SK-N-SH (cell line): ENCODE measurements at regions not wholly inside any gene's neighbourhood (a gene's known extent, or its start where the extent isn't known, plus 50 kb on each side); places are given as distances from the start of the nearest gene placed in this dataset.

Experiments used
- CTCF ChIA-PET: fragments of 300-600, 350-600 bp; formaldehyde crosslinking; extraction: SDS; loops from one replicate; lab custom pipeline; 2021; lab: Yijun Ruan, JAX
- POLR2A ChIA-PET: fragments of 350-600 bp; sonication (Branson Sonifier 250); formaldehyde crosslinking; extraction: SDS; loops from one replicate; lab custom pipeline; 2020; ENCODE audit warnings: antibody characterized with exemption, inconsistent platforms; lab: Yijun Ruan, JAX
- DNase-seq: peaks from one replicate; pipeline ENCODE4 v3.0.0; 2012
- H2AFZ ChIP-seq: fragments of 200-600 bp; sonication (generic); 2 replicates; pipeline ENCODE4 v1.8.1; 2016; ENCODE audit warnings: antibody characterized with exemption, mild to moderate bottlenecking, low read depth
- H3F3A ChIP-seq: fragments of 200-600 bp; sonication (generic); replicated peaks from 2 replicates; pipeline ENCODE3; 2016; ENCODE audit warnings: antibody characterized with exemption, mild to moderate bottlenecking; ENCODE audit not compliant: insufficient read depth
- H3K27ac ChIP-seq, 2 experiments: fragments of 200-500 bp in 1 of 2; fragments of 200-600 bp in 1 of 2; sonication (Bioruptor generic) in 1 of 2; sonication (generic), shearing (Covaris generic) in 1 of 2; 2 replicates each; pipeline versions ENCODE4 v1.5.1 to v1.6.1; 2014 to 2016; ENCODE audit warnings: low read depth in 2 of 2, inconsistent platforms in 1 of 2, low read length in 1 of 2, mild to moderate bottlenecking in 1 of 2, mixed read lengths in 1 of 2
- H3K27me3 ChIP-seq: fragments of 200-600 bp; sonication (generic), shearing (Covaris generic); 2 replicates; pipeline ENCODE4 v1.6.1; 2016; ENCODE audit warnings: mixed run types; ENCODE audit not compliant: insufficient read depth
- H3K36me3 ChIP-seq, 2 experiments: fragments of 200-500 bp in 1 of 2; fragments of 200-600 bp in 1 of 2; sonication (Bioruptor generic) in 1 of 2; sonication (generic) in 1 of 2; replicated peaks in 1 of 2; 2 replicates each; pipeline versions ENCODE3 to v1.5.1; 2014 to 2016; ENCODE audit warnings: low read length in 1 of 2, mild to moderate bottlenecking in 1 of 2; ENCODE audit not compliant: insufficient read depth in 2 of 2, control insufficient read depth in 1 of 2
- H3K4me1 ChIP-seq, 2 experiments: fragments of 200-500 bp in 1 of 2; fragments of 200-600 bp in 1 of 2; sonication (Bioruptor generic) in 1 of 2; sonication (generic), shearing (Covaris generic) in 1 of 2; 2 replicates each; pipeline versions ENCODE4 v1.5.1 to v1.6.1; 2014 to 2016; ENCODE audit warnings: low read depth in 1 of 2, low read length in 1 of 2, mixed run types in 1 of 2; ENCODE audit not compliant: insufficient read depth in 2 of 2, control insufficient read depth in 1 of 2
- H3K4me2 ChIP-seq: fragments of 200-600 bp; sonication (generic), shearing (Covaris generic); 2 replicates; pipeline ENCODE4 v1.6.1; 2017; ENCODE audit warnings: mixed run types
- H3K4me3 ChIP-seq, 2 experiments: fragments of 200-500 bp in 1 of 2; fragments of 200-600 bp in 1 of 2; sonication (Bioruptor generic) in 1 of 2; sonication (generic), shearing (Covaris generic) in 1 of 2; 2 replicates each; pipeline versions ENCODE4 v1.5.1 to v1.8.1; 2014 to 2016; ENCODE audit warnings: low read depth in 2 of 2, inconsistent platforms in 1 of 2, low read length in 1 of 2, mild to moderate bottlenecking in 1 of 2, mixed read lengths in 1 of 2, moderate library complexity in 1 of 2
- H3K79me2 ChIP-seq: fragments of 200-600 bp; sonication (generic); 2 replicates; pipeline ENCODE4 v1.8.1; 2017; ENCODE audit warnings: mild to moderate bottlenecking; ENCODE audit not compliant: insufficient read depth
- H3K9ac ChIP-seq: fragments of 200-600 bp; sonication (generic); 2 replicates; pipeline ENCODE4 v1.6.1; 2017; ENCODE audit warnings: mixed run types
- H3K9me2 ChIP-seq: fragments of 200-600 bp; sonication (generic); 2 replicates; pipeline ENCODE4 v1.6.1; 2017; ENCODE audit warnings: mixed run types
- H3K9me3 ChIP-seq: fragments of 200-600 bp; sonication (generic); 2 replicates; pipeline ENCODE4 v1.6.1; 2017; ENCODE audit warnings: mixed run types, mild to moderate bottlenecking, moderate library complexity
- H4K20me1 ChIP-seq: fragments of 200-600 bp; sonication (generic); 2 replicates; pipeline ENCODE4 v1.6.1; 2017; ENCODE audit warnings: mild to moderate bottlenecking, mixed run types; ENCODE audit not compliant: insufficient read depth
- CHD2 ChIP-seq: fragments of 150-350 bp; IDR thresholded peaks from 2 replicates; pipeline ENCODE4 v1.6.1; 2018; ENCODE audit warnings: low read length; ENCODE audit not compliant: partially characterized antibody
- FOSL2 ChIP-seq: IDR thresholded peaks from 2 replicates; pipeline ENCODE4 v1.4.0; 2012; ENCODE audit warnings: low read depth, mild to moderate bottlenecking, moderate library complexity, borderline replicate concordance
- FOXJ3 ChIP-seq: sonication (generic); formaldehyde crosslinking; IDR thresholded peaks from 2 replicates; pipeline ENCODE4 v1.5.1; 2020; ENCODE audit warnings: mild to moderate bottlenecking, missing genetic modification reagents
- FOXM1 ChIP-seq: IDR thresholded peaks from 2 replicates; pipeline ENCODE4 v1.4.0; 2012; ENCODE audit warnings: low read depth, mild to moderate bottlenecking
- GABPA ChIP-seq: IDR thresholded peaks from 2 replicates; pipeline ENCODE4 v1.4.0; 2012; ENCODE audit warnings: low read depth, mild to moderate bottlenecking
- GATA2 ChIP-seq: sonication (generic); formaldehyde crosslinking; IDR thresholded peaks from 2 replicates; pipeline ENCODE4 v1.5.0; 2020; ENCODE audit warnings: mild to moderate bottlenecking, missing genetic modification reagents
- IRF3 ChIP-seq: fragments of 150-350 bp; IDR thresholded peaks from 2 replicates; pipeline ENCODE4 v1.6.1; 2016; ENCODE audit warnings: mild to moderate bottlenecking, low read depth, low read length
- MEF2A ChIP-seq: IDR thresholded peaks from 2 replicates; pipeline ENCODE4 v1.4.0; 2012; ENCODE audit warnings: low read depth, borderline replicate concordance
- MXI1 ChIP-seq: IDR thresholded peaks from 2 replicates; pipeline ENCODE4 v1.6.1; 2012; ENCODE audit warnings: mild to moderate bottlenecking, low read depth, low read length, improper control_type of control experiment
- NRF1 ChIP-seq: IDR thresholded peaks from 2 replicates; pipeline ENCODE4 v1.6.1; 2012; ENCODE audit warnings: low read depth, mild to moderate bottlenecking, low read length
- POLR2AphosphoS5 ChIP-seq: IDR thresholded peaks from 2 replicates; pipeline ENCODE4 v1.6.1; 2012; ENCODE audit warnings: low read depth, low read length
- REST ChIP-seq: IDR thresholded peaks from 2 replicates; pipeline ENCODE4 v1.6.1; 2012; ENCODE audit warnings: mild to moderate bottlenecking, low read depth, low read length, moderate library complexity
- RXRA ChIP-seq: IDR thresholded peaks from 2 replicates; pipeline ENCODE4 v1.4.0; 2012; ENCODE audit warnings: low read depth, mild to moderate bottlenecking, borderline replicate concordance
- SIN3A ChIP-seq: IDR thresholded peaks from 2 replicates; pipeline ENCODE4 v1.6.1; 2012; ENCODE audit warnings: low read depth, mild to moderate bottlenecking, low read length, moderate library complexity, borderline replicate concordance
- SMC3 ChIP-seq: IDR thresholded peaks from 2 replicates; pipeline ENCODE4 v1.6.1; 2012; ENCODE audit warnings: low read depth, low read length, improper control_type of control experiment
- TAF1 ChIP-seq: IDR thresholded peaks from 2 replicates; pipeline ENCODE4 v1.6.1; 2012; ENCODE audit warnings: low read depth, mild to moderate bottlenecking, low read length, moderate library complexity, borderline replicate concordance
- USF1 ChIP-seq: IDR thresholded peaks from 2 replicates; pipeline ENCODE4 v1.4.0; 2012; ENCODE audit warnings: low read depth, borderline replicate concordance
- USF2 ChIP-seq: fragments of 150-350 bp; IDR thresholded peaks from 2 replicates; pipeline ENCODE4 v1.6.1; 2017; ENCODE audit warnings: antibody characterized with exemption, low read length, low read depth, borderline replicate concordance
- WGBS: methylation state at CpG from one replicate; pipeline ENCODE4 v1.1.6; 2017; ENCODE audit warnings: low lambda C conversion rate; 5-methylcytosine and 5-hydroxymethylcytosine counted together

- no peak for TF ChIP-seq SIN3A
- TF ChIP-seq MXI1: no peak
- no peak for TF ChIP-seq FOSL2
- no peak for TF ChIP-seq GATA2 (CRISPR knock-in tag)
- TF ChIP-seq USF2: no peak
- no peak for TF ChIP-seq FOXJ3 (CRISPR knock-in tag)
- TF ChIP-seq MEF2A: no peak
- TF ChIP-seq SMC3: no peak
- TF ChIP-seq RXRA: no peak
- TF ChIP-seq TAF1: no peak
- no peak for TF ChIP-seq FOXM1
- TF ChIP-seq NRF1: no peak
- TF ChIP-seq GABPA: no peak
- Histone ChIP-seq H3K4me1 (no peaks in the 10 kb centered on the region; a peak in 1 of 4 replicates), H3K4me3 (no peak overlapping the region), H3K9me3 (no peaks in the 10 kb centered on the region), H2AFZ (no peak overlapping the region), H3K27ac (no peak overlapping the region), H3K4me2 (no peak overlapping the region), H3F3A (no peaks in the 10 kb centered on the region), H3K9ac (no peak overlapping the region), H3K9me2 (no peaks in the 10 kb centered on the region), H3K27me3 (no peaks in the 10 kb centered on the region), H4K20me1 (no peaks in the 10 kb centered on the region), H3K79me2 (no peaks in the 10 kb centered on the region), H3K36me3 (no peaks in the 10 kb centered on the region)
- no peak for DNase-seq
- ChIA-PET CTCF (interaction anchor here (0.6 to 1.3 kb wide), 3 partner anchors 9 to 1056 kb away, joined by 3 read pairs; no protein-coding TSS in a partner anchor), POLR2A (no interaction called here)
- WGBS: 2% methylated on average over 2 of the region's 2 CpGs
These were observed 133.1 kb upstream of the GNPDA2 start for GRCh38 chr4:44859477-44859876.

- no peak for TF ChIP-seq USF1
- no peak for TF ChIP-seq IRF3
- no peak for TF ChIP-seq POLR2AphosphoS5
- no peak for TF ChIP-seq NRF1
- TF ChIP-seq RXRA: no peak
- TF ChIP-seq GABPA: no peak
- no peak for TF ChIP-seq FOXJ3 (CRISPR knock-in tag)
- TF ChIP-seq REST: no peak
- no peak for TF ChIP-seq MEF2A
- TF ChIP-seq CHD2: no peak
- no peaks in the 10 kb centered on the region for H3K9me3 ChIP-seq
- no peaks in the 10 kb centered on the region for H3F3A ChIP-seq
- H2AFZ ChIP-seq: no peak overlapping the region
- H3K4me3 ChIP-seq: no peak overlapping the region
- no peaks in the 10 kb centered on the region for H3K9me2 ChIP-seq
- no peak overlapping the region for H3K27ac ChIP-seq
- no peaks in the 10 kb centered on the region for H3K79me2 ChIP-seq
- DNase-seq: no peak
- H4K20me1 ChIP-seq: no peaks in the 10 kb centered on the region
- H3K9ac ChIP-seq: no peak overlapping the region
- CTCF ChIA-PET: no interaction called here
- POLR2A ChIA-PET: no interaction called here
- no peak overlapping the region for H3K4me2 ChIP-seq
- H3K36me3 ChIP-seq: no peaks in the 10 kb centered on the region
- no peaks in the 10 kb centered on the region for H3K27me3 ChIP-seq
- no peaks in the 10 kb centered on the region for H3K4me1 ChIP-seq
These were observed 122.1 kb upstream of the GNPDA2 start for GRCh38 chr4:44848466-44848865.
